Hepatocyte (in vitro differentiated cells): ENCODE measurements at regions not wholly inside any gene's neighbourhood (a gene's known extent, or its start where the extent isn't known, plus 50 kb on each side); places are given as distances from the start of the nearest gene placed in this dataset.

ENCODE experiments used
- EZH2phosphoT487 ChIP-seq: fragments of 200-600 bp; sonication (generic); IDR thresholded peaks from one replicate; pipeline ENCODE4 v1.6.1; 2018; ENCODE audit warnings: antibody characterized with exemption, mild to moderate bottlenecking, low read depth, moderate library complexity; ENCODE audit not compliant: unreplicated experiment, severe bottlenecking
- TF ChIP-seq, protein P1 (sequence below): fragments of 200-600 bp; sonication (generic); IDR thresholded peaks from 2 replicates; pipeline ENCODE4 v1.5.1; 2016; ENCODE audit warnings: antibody characterized with exemption, mild to moderate bottlenecking; ENCODE audit not compliant: poor library complexity

- TF ChIP-seq, protein P1, sequence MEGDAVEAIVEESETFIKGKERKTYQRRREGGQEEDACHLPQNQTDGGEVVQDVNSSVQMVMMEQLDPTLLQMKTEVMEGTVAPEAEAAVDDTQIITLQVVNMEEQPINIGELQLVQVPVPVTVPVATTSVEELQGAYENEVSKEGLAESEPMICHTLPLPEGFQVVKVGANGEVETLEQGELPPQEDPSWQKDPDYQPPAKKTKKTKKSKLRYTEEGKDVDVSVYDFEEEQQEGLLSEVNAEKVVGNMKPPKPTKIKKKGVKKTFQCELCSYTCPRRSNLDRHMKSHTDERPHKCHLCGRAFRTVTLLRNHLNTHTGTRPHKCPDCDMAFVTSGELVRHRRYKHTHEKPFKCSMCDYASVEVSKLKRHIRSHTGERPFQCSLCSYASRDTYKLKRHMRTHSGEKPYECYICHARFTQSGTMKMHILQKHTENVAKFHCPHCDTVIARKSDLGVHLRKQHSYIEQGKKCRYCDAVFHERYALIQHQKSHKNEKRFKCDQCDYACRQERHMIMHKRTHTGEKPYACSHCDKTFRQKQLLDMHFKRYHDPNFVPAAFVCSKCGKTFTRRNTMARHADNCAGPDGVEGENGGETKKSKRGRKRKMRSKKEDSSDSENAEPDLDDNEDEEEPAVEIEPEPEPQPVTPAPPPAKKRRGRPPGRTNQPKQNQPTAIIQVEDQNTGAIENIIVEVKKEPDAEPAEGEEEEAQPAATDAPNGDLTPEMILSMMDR: no peak
- no peak for TF ChIP-seq EZH2phosphoT487
These were observed 123.1 kb upstream of the UBE2E1 start for GRCh38 chr3:23682646-23683045.
